Ammon's horn (tissue), 1 donor: ENCODE measurements at regions not wholly inside any gene's neighbourhood (a gene's known extent, or its start where the extent isn't known, plus 50 kb on each side); places are given as distances from the start of the nearest gene placed in this dataset.
A peak's percentile ranks its signal among the peaks of the same experiment; 100 is the strongest.

ENCODE experiments used
- DNase-seq: peaks from one replicate; pipeline ENCODE4 v3.0.0-alpha.2; 2016; ENCODE audit warnings: low spot score

- DNase-seq, result peak; percentile 58
These were observed 106.4 kb downstream of the TBX19 start for GRCh38 chr1:168386949-168387586.

- DNase-seq, result no peak
These were observed 105.8 kb downstream of the TBX19 start for GRCh38 chr1:168386492-168386891.

- no peak for DNase-seq
These were observed 101.2 kb downstream of the TBX19 start for GRCh38 chr1:168381850-168382249.

- DNase-seq, result no peak
These were observed 100.3 kb downstream of the TBX19 start for GRCh38 chr1:168380945-168381344.

- no peak for DNase-seq
These were observed 98.6 kb downstream of the TBX19 start for GRCh38 chr1:168379104-168379860.

- DNase-seq, result no peak
These were observed 95.1 kb downstream of the TBX19 start for GRCh38 chr1:168375566-168376300.

- peak; percentile 45 for DNase-seq
These were observed 93.9 kb downstream of the TBX19 start for GRCh38 chr1:168374566-168374965.

GRCh38 chr1:168373869-168374268 lies 93.2 kb downstream of the TBX19 start:
- DNase-seq, result peak; percentile 79

GRCh38 chr1:168372861-168373371 lies 92.2 kb downstream of the TBX19 start:
- no peak for DNase-seq

GRCh38 chr1:168372307-168372706 lies 91.6 kb downstream of the TBX19 start:
- DNase-seq, result peak; percentile 30

- DNase-seq, result no peak
These were observed 90.8 kb downstream of the TBX19 start for GRCh38 chr1:168371477-168371876.

GRCh38 chr1:168370586-168370985 lies 89.9 kb downstream of the TBX19 start:
- no peak for DNase-seq

- no peak for DNase-seq
These were observed 89.0 kb downstream of the TBX19 start for GRCh38 chr1:168369655-168370054.

- no peak for DNase-seq
These were observed 87.5 kb downstream of the TBX19 start for GRCh38 chr1:168368131-168368530.

- no peak for DNase-seq
These were observed 85.2 kb downstream of the TBX19 start for GRCh38 chr1:168365719-168366479.
